ENCODE measurements at regions not wholly inside any gene's neighbourhood (a gene's known extent, or its start where the extent isn't known, plus 50 kb on each side); places are given as distances from the start of the nearest gene placed in this dataset.

- no peak overlapping the region for H3K4me3 ChIP-seq (ENCODE audit: insufficient read length, low read depth)
- no peak for DNase-seq (ENCODE audit: low read depth, low spot score)
- TF ChIP-seq SUZ12 (IDR thresholded peaks at IDR 0.05; ENCODE audit: extremely low read depth, insufficient read depth, insufficient read length), result no peak
- TF ChIP-seq ZNF274 (IDR thresholded peaks at IDR 0.05; ENCODE audit: low read depth, low read length), result no peak
- TF ChIP-seq YY1 (IDR thresholded peaks at IDR 0.05; ENCODE audit: insufficient read depth, insufficient read length), result no peak
These were observed 50.9 kb upstream of the PPFIA2 start for GRCh38 chr12:81809829-81810595.

GRCh38 chr12:81809113-81809777 is 50.1 kb upstream of the PPFIA2 start:
- no peaks in the 10 kb centered on the region for H3K27me3 ChIP-seq (ENCODE audit: insufficient read depth, insufficient read length)
- TF ChIP-seq SUZ12 (IDR thresholded peaks at IDR 0.05; ENCODE audit: extremely low read depth, insufficient read depth, insufficient read length) (no peak), ZNF274 (IDR thresholded peaks at IDR 0.05; ENCODE audit: low read depth, low read length) (no peak), YY1 (IDR thresholded peaks at IDR 0.05; ENCODE audit: insufficient read depth, insufficient read length) (no peak)
- DNase-seq (ENCODE audit: low read depth, low spot score), result no peak
- no peak overlapping the region for H3K9ac ChIP-seq (ENCODE audit: insufficient read length, low read depth)
- H3K36me3 ChIP-seq (ENCODE audit: insufficient read depth, insufficient read length, low read length), result no peaks in the 10 kb centered on the region
- H3K4me1 ChIP-seq (ENCODE audit: insufficient read depth, insufficient read length), result no peaks in the 10 kb centered on the region
- no peaks in the 10 kb centered on the region for H3K9me3 ChIP-seq (ENCODE audit: insufficient read depth, low read length)
- H3K4me3 ChIP-seq (ENCODE audit: insufficient read length, low read depth), result no peak overlapping the region

More at GRCh38 chr12:81809829-81810595, 50.9 kb upstream of the PPFIA2 start:
- H3K4me1 ChIP-seq (ENCODE audit: insufficient read depth, insufficient read length), result no peaks in the 10 kb centered on the region
- H3K36me3 ChIP-seq (ENCODE audit: insufficient read depth, insufficient read length, low read length), result no peaks in the 10 kb centered on the region
- no peaks in the 10 kb centered on the region for H3K27me3 ChIP-seq (ENCODE audit: insufficient read depth, insufficient read length)
- H3K9me3 ChIP-seq (ENCODE audit: insufficient read depth, low read length), result no peaks in the 10 kb centered on the region
- no peak overlapping the region for H3K9ac ChIP-seq (ENCODE audit: insufficient read length, low read depth)
